ENCODE measurements at regions not wholly inside any gene's neighbourhood (a gene's known extent, or its start where the extent isn't known, plus 50 kb on each side); places are given as distances from the start of the nearest gene placed in this dataset.
"Not testable (repeated sequence)": the region's sequence is repeated elsewhere in the genome, so short reads cannot be mapped to it uniquely, and the experiment has no call there.

DNA sequence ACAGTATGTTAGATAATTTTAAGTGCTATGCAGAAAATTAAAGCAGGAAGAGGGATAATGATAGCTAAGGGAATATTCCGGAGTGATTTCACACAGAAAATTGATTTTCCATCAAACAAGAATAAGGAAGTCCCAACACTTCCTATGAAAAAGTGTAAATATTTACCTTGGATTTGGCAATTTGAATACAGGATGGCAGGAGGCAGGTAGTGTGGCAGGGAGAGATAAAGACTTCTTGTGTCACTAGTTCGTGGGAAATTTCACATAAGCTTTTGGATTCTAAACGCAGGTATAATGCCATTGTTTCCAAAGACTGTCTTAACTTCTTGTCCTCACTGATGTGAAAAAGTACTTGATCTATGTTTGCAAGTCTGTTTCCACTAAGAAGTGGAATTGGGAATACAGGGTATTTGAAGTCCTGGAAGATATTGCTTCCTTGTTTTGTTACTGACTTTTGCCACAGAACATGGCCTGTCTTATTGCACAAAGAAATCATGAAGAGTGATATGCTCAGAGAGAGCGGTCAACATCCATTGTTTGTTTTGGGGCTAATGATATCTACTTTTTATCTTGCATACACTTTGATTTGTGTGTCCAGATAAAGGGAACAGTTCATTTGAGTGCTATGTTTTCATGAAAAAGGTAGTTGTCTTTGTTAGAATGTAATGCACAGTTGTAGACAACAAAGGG lies 1216.1 kb upstream of the FAM98A start:
- DNase-seq (ENCODE audit: low read depth) = no peak

DNA sequence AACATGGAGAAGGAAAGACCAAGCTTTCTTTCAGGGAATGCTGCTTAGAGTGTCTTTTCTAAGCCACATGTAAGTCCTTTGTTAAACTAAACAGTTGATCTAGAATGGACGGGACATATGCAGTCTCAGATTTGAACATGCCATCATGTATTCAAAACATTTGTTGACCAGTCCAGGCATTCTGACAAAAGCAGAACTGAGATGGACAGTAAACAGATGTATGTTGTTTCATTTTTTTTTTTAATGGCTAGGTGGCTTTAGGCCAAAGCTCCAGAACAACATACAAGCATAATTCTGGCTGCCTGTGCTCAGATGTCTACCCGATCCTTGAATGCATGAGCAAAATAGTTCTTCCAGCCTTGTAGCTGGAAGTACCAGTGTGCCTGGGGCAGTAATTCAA lies 1211.4 kb upstream of the FAM98A start:
- DNase-seq (ENCODE audit: low read depth) = no peak

GRCh38 chr2:34808426-34808825 lies 1209.3 kb upstream of the FAM98A start:
- no peak for DNase-seq (ENCODE audit: low read depth)

DNA sequence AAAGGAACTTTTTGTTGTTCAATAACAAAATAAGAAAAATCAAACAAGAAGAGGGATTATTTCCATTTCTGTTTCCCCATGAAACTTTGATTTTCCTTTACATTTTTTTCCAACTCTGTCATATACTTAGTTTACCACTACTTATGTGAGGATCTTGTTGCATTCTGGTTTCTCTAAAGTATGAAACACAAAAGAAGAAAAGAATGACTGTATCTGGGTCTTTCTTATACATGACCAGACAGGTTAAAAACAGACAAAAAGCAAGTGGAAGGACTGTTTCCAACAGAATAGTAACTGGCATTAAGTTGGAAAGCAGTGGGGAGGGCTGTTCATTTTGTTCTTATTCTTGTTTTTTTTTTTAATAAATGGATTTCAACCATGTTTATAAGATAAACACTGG lies 1207.8 kb upstream of the FAM98A start:
- DNase-seq (ENCODE audit: low read depth) = no peak

- DNase-seq (ENCODE audit: low read depth) = no peak
Observed at GRCh38 chr2:34806396-34806795, 1207.3 kb upstream of the FAM98A start.

GRCh38 chr2:34799556-34799955 lies 1200.5 kb upstream of the FAM98A start:
- DNase-seq (ENCODE audit: low read depth) = no peak

- DNase-seq (ENCODE audit: low read depth) = not testable (repeated sequence)
Observed at GRCh38 chr2:34795586-34795985, 1196.5 kb upstream of the FAM98A start.

- DNase-seq (ENCODE audit: low read depth) = no peak
Observed at GRCh38 chr2:34789169-34789568, 1190.1 kb upstream of the FAM98A start.

DNA sequence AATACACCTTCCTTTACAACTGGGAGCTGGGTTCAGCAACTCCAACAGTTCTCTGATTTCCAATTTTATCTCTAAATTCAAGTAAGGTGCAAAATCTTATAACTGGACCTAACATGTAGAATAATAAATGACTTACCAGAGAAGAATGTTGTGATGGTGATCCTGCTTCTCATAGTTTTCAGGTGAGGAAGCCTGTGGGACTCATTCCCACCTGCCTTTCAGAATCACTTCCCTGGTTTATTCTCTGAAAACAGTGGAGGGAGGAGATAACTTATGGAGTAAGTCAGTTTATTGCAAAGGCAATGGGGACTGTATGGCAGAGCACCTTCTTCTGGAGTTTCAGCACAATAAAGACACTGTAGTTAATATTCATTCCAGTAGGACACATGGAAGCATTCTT lies 1188.2 kb upstream of the FAM98A start:
- no peak for DNase-seq (ENCODE audit: low read depth)

- DNase-seq (ENCODE audit: low read depth) = no peak
Observed at GRCh38 chr2:34785206-34785785, 1186.2 kb upstream of the FAM98A start.

GRCh38 chr2:34784701-34785100 lies 1185.6 kb upstream of the FAM98A start:
- DNase-seq (ENCODE audit: low read depth) = no peak

DNA sequence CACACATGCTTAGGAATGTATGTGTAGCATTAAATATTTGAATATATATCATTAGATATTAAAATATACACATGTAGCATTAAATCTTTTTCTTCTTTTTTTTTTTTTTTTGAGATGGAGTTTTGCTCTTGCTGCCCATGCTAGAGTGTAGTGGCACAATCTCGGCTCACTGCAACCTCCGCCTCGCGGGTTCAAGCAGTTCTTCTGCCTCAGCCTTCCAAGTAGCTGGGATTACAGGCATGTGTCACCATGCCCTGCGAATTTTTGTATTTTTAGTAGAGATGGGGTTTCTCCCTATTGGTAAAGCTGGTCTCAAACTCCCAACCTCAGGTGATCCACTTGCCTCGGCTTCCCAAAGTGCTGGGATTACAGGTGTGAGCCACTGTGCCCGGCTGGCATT lies 1151.6 kb upstream of the FAM98A start:
- not testable (repeated sequence) for DNase-seq (ENCODE audit: low read depth)

- no peak for DNase-seq (ENCODE audit: low read depth)
Observed at GRCh38 chr2:34747643-34748042, 1148.5 kb upstream of the FAM98A start.

DNA sequence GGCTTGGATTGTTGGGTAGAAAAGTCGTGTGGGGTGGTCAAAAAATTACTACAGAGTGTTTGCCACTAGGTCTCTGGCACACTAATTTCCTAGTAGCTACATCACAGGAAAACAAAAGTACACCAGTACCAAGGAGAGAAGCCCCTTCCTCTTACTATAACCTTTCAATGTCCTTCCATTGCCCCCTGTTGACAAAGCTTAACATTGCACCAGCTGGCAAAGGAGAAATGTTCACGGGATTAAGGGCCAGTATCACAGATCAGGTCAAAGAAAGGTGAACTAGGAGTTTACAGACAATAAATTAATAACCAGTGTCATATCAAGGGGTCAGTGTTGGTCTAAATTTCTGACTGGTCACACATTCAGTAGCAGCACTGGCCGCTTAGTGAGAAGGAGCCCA lies 1139.6 kb upstream of the FAM98A start:
- no peak for DNase-seq (ENCODE audit: low read depth)

DNA sequence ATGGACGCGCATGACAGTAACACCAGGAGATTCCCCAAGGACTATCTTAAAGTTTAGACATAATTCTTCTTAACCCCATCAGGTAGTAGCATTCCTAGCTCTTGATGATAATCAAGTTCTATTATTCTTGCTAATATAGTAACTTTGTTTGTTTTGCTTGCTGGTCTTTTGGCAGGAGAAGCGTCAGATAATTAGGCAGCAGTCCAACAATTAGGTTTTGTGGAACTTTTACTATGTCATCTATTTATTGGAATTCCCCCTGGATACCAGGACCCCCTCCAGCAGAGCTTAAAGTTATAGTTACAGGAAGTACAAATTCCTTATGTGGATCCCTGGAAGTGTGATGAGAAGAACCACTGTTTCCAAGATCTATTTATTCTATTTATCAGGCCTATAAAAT lies 1138.0 kb upstream of the FAM98A start:
- DNase-seq (ENCODE audit: low read depth) = no peak

DNA sequence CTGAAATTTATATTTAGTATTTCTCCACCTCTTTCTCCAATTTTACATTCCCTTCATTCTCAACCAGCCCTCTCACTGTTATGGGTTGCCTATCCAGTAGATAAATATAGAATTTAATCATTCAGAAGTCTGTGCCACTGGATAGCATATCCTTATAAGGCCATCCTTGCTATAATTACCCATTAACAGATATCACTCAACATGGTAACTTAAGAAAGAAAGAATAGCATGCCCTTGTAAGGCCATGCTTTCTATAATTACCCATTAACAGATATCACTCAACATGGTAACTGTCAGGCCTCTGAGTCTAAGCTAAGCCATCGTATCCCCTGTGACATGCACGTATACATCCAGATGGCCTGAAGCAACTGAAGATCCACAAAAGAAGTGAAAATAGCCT lies 1137.4 kb upstream of the FAM98A start:
- DNase-seq (ENCODE audit: low read depth) = no peak

- DNase-seq (ENCODE audit: low read depth) = no peak
Observed at GRCh38 chr2:34734662-34735061, 1135.6 kb upstream of the FAM98A start.

- DNase-seq (ENCODE audit: low read depth) = no peak
Observed at GRCh38 chr2:34734042-34734441, 1134.9 kb upstream of the FAM98A start.

DNA sequence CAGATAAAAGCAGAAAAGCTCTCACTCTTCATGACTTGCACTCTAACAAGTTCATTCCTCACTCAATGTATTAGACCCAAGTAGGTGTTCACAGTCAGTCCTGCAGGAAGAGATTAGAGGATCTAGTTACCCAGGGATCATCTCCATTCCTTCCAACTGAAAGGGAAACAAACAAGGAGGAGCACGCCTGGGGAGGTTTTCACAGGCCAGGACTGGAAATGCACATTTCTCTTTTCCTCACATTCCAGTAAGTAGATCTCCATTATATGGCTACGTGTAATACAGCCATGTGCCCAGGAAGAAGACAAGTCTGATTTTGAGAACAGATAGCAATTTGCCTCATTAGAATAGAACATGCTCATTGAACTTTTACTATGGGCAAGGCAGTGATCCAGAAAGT lies 1132.2 kb upstream of the FAM98A start:
- DNase-seq (ENCODE audit: low read depth) = no peak

- no peak for DNase-seq (ENCODE audit: low read depth)
Observed at GRCh38 chr2:34729845-34730244, 1130.7 kb upstream of the FAM98A start.

- DNase-seq (ENCODE audit: low read depth) = no peak
Observed at GRCh38 chr2:34724107-34724506, 1125.0 kb upstream of the FAM98A start.

GRCh38 chr2:34723683-34724082 lies 1124.6 kb upstream of the FAM98A start:
- no peak for DNase-seq (ENCODE audit: low read depth)

DNA sequence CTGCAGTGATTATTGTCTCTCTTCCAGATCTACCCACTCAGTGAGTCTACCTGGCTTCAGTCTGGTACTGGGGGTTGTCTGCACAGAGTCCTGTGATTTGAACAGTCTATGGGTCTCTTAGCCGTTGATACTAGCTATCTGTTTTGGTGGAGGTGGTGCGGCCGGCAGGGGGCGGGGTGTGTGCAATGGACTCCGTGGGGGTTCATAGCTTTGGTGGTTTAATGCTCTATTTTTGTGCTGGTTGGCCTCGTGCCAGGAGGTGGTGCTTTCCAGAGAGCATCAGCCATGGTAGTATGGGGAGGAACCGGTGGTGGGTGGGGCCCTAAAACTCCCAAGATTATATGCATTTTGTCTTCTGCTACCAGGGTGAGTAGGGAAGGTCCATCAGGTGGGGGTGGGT lies 1120.1 kb upstream of the FAM98A start:
- DNase-seq (ENCODE audit: low read depth) = no peak

GRCh38 chr2:34705551-34706247 lies 1106.6 kb upstream of the FAM98A start:
- no peak for DNase-seq (ENCODE audit: low read depth)
